C1 segment of cervical spinal cord (tissue), 14 donors: ENCODE measurements at regions not wholly inside any gene's neighbourhood (a gene's known extent, or its start where the extent isn't known, plus 50 kb on each side); places are given as distances from the start of the nearest gene placed in this dataset.
"Not testable (repeated sequence)": the region's sequence is repeated elsewhere in the genome, so short reads cannot be mapped to it uniquely, and the experiment has no call there.

Source experiments
- DNase-seq, 14 donors: peaks; one replicate each; lab custom pipeline; 2025; lab: John Stamatoyannopoulos, UW

- no peak for DNase-seq
Observed at GRCh38 chr7:93048136-93048930, 69.4 kb downstream of the SAMD9 start.

- no peak for DNase-seq
Observed at GRCh38 chr7:93047514-93048099, 70.2 kb downstream of the SAMD9 start.

GRCh38 chr7:93046641-93047040, 71.1 kb downstream of the SAMD9 start:
- DNase-seq = no peak

GRCh38 chr7:93044147-93044810, 73.5 kb downstream of the SAMD9 start:
- DNase-seq = no peak

- no peak for DNase-seq
Observed at GRCh38 chr7:93043385-93043985, 74.3 kb downstream of the SAMD9 start.

- DNase-seq = no peak
Observed at GRCh38 chr7:93040355-93040754, 77.4 kb downstream of the SAMD9 start.

- no peak for DNase-seq
Observed at GRCh38 chr7:93039786-93040185, 78.0 kb downstream of the SAMD9 start.

GRCh38 chr7:93039282-93039681, 78.5 kb downstream of the SAMD9 start:
- DNase-seq = no peak

GRCh38 chr7:93036807-93037206, 81.0 kb downstream of the SAMD9 start:
- no peak for DNase-seq

GRCh38 chr7:93036149-93036640, 81.6 kb downstream of the SAMD9 start:
- no peak for DNase-seq

GRCh38 chr7:93031795-93032194, 86.0 kb downstream of the SAMD9 start:
- DNase-seq = no peak

GRCh38 chr7:93030605-93031225, 87.1 kb downstream of the SAMD9 start:
- no peak for DNase-seq

- DNase-seq = no peak
Observed at GRCh38 chr7:93029056-93029455, 88.7 kb downstream of the SAMD9 start.

- DNase-seq = no peak
Observed at GRCh38 chr7:93028610-93029009, 89.2 kb downstream of the SAMD9 start.

- DNase-seq = no peak
Observed at GRCh38 chr7:93027044-93027443, 90.7 kb downstream of the SAMD9 start.

- DNase-seq = no peak
Observed at GRCh38 chr7:93026425-93026824, 91.4 kb downstream of the SAMD9 start.

GRCh38 chr7:93025389-93025788, 92.4 kb downstream of the SAMD9 start:
- no peak for DNase-seq

- not testable (repeated sequence) for DNase-seq
Observed at GRCh38 chr7:93022931-93023478, 94.8 kb downstream of the SAMD9 start.

- DNase-seq = no peak
Observed at GRCh38 chr7:93021748-93022147, 96.0 kb downstream of the SAMD9 start.

GRCh38 chr7:93018716-93019115, 99.1 kb downstream of the SAMD9 start:
- DNase-seq = no peak

- no peak for DNase-seq
Observed at GRCh38 chr7:93016681-93017381, 100.9 kb downstream of the SAMD9 start.
